ENCODE measurements at regions not wholly inside any gene's neighbourhood (a gene's known extent, or its start where the extent isn't known, plus 50 kb on each side); places are given as distances from the start of the nearest gene placed in this dataset.

- Histone ChIP-seq H3K79me1 (ENCODE audit: low read depth, low read length) (no peaks in the 10 kb centered on the region), H3K36me3 (ENCODE audit: control insufficient read depth in 2 of 4, insufficient read depth in 4 of 4, low read length in 3 of 4) (no peaks in the 10 kb centered on the region), H4K20me1 (replicated peaks in 1 of 2; ENCODE audit: control insufficient read depth in 1 of 2, insufficient read depth in 2 of 2, low read length in 2 of 2) (no peaks in the 10 kb centered on the region), H2BK120ac (replicated peaks; ENCODE audit: low read depth, low read length) (no peak overlapping the region), H4K91ac (replicated peaks; ENCODE audit: insufficient read length, low read length) (no peak overlapping the region), H2BK20ac (ENCODE audit: low read length) (no peak overlapping the region), H3K4ac (replicated peaks; ENCODE audit: insufficient read length, low read depth, low read length) (no peak overlapping the region), H2BK15ac (ENCODE audit: low read length) (no peak overlapping the region), H4K5ac (ENCODE audit: insufficient read length, low read depth, low read length) (no peak overlapping the region), H3K23me2 (ENCODE audit: low read depth, low read length) (no peaks in the 10 kb centered on the region), H3K27ac (ENCODE audit: low read depth, low read length) (no peak overlapping the region), H3K23ac (ENCODE audit: insufficient read length) (no peak overlapping the region), H3K79me2 (ENCODE audit: control insufficient read depth in 1 of 2, insufficient read depth in 2 of 2, low read length in 2 of 2) (no peaks in the 10 kb centered on the region), H3K4me1 (replicated peaks in 1 of 4; ENCODE audit: control insufficient read depth in 3 of 4, insufficient read depth in 4 of 4, low read length in 3 of 4) (no peaks in the 10 kb centered on the region), H3K4me2 (ENCODE audit: insufficient read depth in 1 of 2, low read depth in 2 of 2, low read length in 2 of 2) (no peak overlapping the region), H2BK5ac (ENCODE audit: low read depth, low read length) (no peak overlapping the region), H3K14ac (ENCODE audit: insufficient read length) (no peak overlapping the region), H3K27me3 (replicated peaks in 1 of 4; ENCODE audit: control insufficient read depth in 3 of 4, extremely low read depth in 1 of 4, insufficient read depth in 3 of 4, low read length in 3 of 4) (no peaks in the 10 kb centered on the region), H3K9me3 (ENCODE audit: insufficient read depth in 2 of 2, low read depth in 1 of 2, low read length in 1 of 2) (no peaks in the 10 kb centered on the region), H2AK5ac (ENCODE audit: low read depth, low read length) (no peak overlapping the region), H4K8ac (ENCODE audit: extremely low read depth, insufficient read depth, low read length) (no peak overlapping the region), H3K18ac (ENCODE audit: extremely low read depth, low read length) (no peak overlapping the region), H3K9ac (replicated peaks in 1 of 4; ENCODE audit: extremely low read depth in 1 of 4, low read depth in 3 of 4, low read length in 3 of 4) (no peak overlapping the region), H2BK12ac (ENCODE audit: low read depth, low read length) (no peak overlapping the region), H3K56ac (replicated peaks; ENCODE audit: insufficient read length, low read depth, low read length) (no peak overlapping the region), H2AFZ (ENCODE audit: low read length) (no peak overlapping the region), H3K4me3 (ENCODE audit: extremely low read depth in 1 of 4, insufficient read depth in 2 of 4, low read depth in 3 of 4, low read length in 4 of 4) (no peak overlapping the region)
- WGBS, 2 experiments (ENCODE audit: extremely low coverage in 1 of 2, insufficient coverage in 1 of 2, insufficient read length in 1 of 2, insufficient replicate concordance in 2 of 2, low coverage in 1 of 2, low lambda C conversion rate in 2 of 2, missing lambda C conversion rate in 1 of 2) = 92% methylated on average over 7 of the region's 7 CpGs; no CpG with 5 or more reads in 1 of the 2 experiments
- ChIA-PET POLR2A (ENCODE audit: partially characterized antibody) (no interaction called here), CTCF (ENCODE audit: partially characterized antibody) (no interaction called here)
- no peak for DNase-seq (ENCODE audit: low read depth in 1 of 2, low spot score in 2 of 2)
- no peak for FAIRE-seq
- TF ChIP-seq KDM1A (IDR thresholded peaks at IDR 0.05; ENCODE audit: borderline replicate concordance, low read length) = no peak
- TF ChIP-seq TBP (IDR thresholded peaks at IDR 0.05; ENCODE audit: low read depth, low read length) = no peak
- TF ChIP-seq ATF3 (IDR thresholded peaks at IDR 0.05; ENCODE audit: insufficient read depth, low read depth, low read length) = no peak
- TF ChIP-seq RFX5 (IDR thresholded peaks at IDR 0.05; ENCODE audit: borderline replicate concordance, low read depth, low read length) = no peak
- TF ChIP-seq ZNF274 (IDR thresholded peaks at IDR 0.05; ENCODE audit: borderline replicate concordance, extremely low read depth, low read length) = no peak
- no peak for TF ChIP-seq ASH2L (IDR thresholded peaks at IDR 0.05; ENCODE audit: low read length)
- TF ChIP-seq SP4 (IDR thresholded peaks at IDR 0.05; ENCODE audit: low read length) = no peak
- TF ChIP-seq SAP30 (IDR thresholded peaks at IDR 0.05; ENCODE audit: insufficient read depth, insufficient replicate concordance, low read length) = no peak
- TF ChIP-seq E2F6 (IDR thresholded peaks at IDR 0.05) = no peak
- no peak for TF ChIP-seq MAFK (IDR thresholded peaks at IDR 0.05; ENCODE audit: low read depth, low read length)
- no peak for TF ChIP-seq CTBP2 (IDR thresholded peaks at IDR 0.05; ENCODE audit: borderline replicate concordance, insufficient read depth, insufficient read length, low read length)
- TF ChIP-seq RNF2 (IDR thresholded peaks at IDR 0.05; ENCODE audit: borderline replicate concordance, low read depth, low read length, missing control alignments, poor library complexity, severe bottlenecking) = no peak
Observed at GRCh38 chr9:88805217-88805943, 185.9 kb upstream of the S1PR3 start.

Measured in H1 (cell line).